Thoracic aorta (tissue), 2 donors: ENCODE measurements at regions not wholly inside any gene's neighbourhood (a gene's known extent, or its start where the extent isn't known, plus 50 kb on each side); places are given as distances from the start of the nearest gene placed in this dataset.

Experiments
- ATAC-seq: fragments of 150-250 bp; one replicate; pipeline ENCODE4 v1.8.0; 2017; ENCODE audit warnings: low read depth; ENCODE audit not compliant: insufficient number of reproducible peaks, low FRiP score
- DNase-seq: peaks from one replicate; pipeline ENCODE4 v3.0.0-alpha.2; 2020; ENCODE audit warnings: low spot score
- H3K27ac ChIP-seq, 2 donors: fragments of 200-600 bp; sonication (generic); 1 replicate in 1 of 2; 2 replicates in 1 of 2; pipeline ENCODE4 v1.5.1; 2016; ENCODE audit warnings: mild to moderate bottlenecking in 2 of 2, moderate library complexity in 2 of 2
- H3K27me3 ChIP-seq: fragments of 200-600 bp; sonication (generic); replicated peaks from 2 replicates; pipeline ENCODE4 v1.6.0; 2016; ENCODE audit warnings: mild to moderate bottlenecking; ENCODE audit not compliant: insufficient read depth
- H3K36me3 ChIP-seq: fragments of 200-600 bp; sonication (generic); one replicate; pipeline ENCODE4 v1.5.1; 2016
- H3K4me1 ChIP-seq, 2 donors: fragments of 200-600 bp; sonication (generic); 1 replicate in 1 of 2; 2 replicates in 1 of 2; pipeline versions ENCODE4 v1.5.1 to v1.6.0; 2016; ENCODE audit warnings: low read depth in 2 of 2, mild to moderate bottlenecking in 1 of 2; ENCODE audit not compliant: control insufficient read depth in 1 of 2
- H3K4me3 ChIP-seq: fragments of 200-600 bp; sonication (generic); 2 replicates; pipeline ENCODE4 v1.5.1; 2016; ENCODE audit warnings: mild to moderate bottlenecking
- H3K9me3 ChIP-seq: fragments of 200-600 bp; sonication (generic); 2 replicates; pipeline ENCODE4 v1.5.1; 2016
- TF ChIP-seq, protein P1 (sequence below): fragments of 200-600 bp; sonication (generic); IDR thresholded peaks from one replicate; pipeline ENCODE4 v1.5.1; 2019; ENCODE audit warnings: antibody characterized with exemption

DNA sequence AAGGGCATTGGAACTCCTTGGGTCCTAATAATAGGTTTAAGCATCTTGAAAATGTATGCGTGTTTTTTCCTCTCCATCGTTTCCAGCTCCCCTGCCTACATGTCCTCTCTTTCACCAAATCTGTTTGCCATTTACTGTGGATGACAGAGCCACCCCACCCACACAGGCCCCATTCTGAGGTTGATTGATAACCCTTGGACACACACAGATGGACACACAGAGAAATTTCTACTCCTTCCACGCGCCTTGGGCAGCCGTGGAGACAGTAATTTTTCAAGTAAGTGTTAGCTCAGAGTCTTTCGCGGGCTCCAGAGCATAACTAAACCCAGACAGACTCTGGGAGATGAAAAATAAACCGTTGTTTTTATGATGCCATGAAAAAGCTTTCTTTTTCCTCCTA, 103.3 kb upstream of the NLRP1 start:
- TF ChIP-seq, protein P1, sequence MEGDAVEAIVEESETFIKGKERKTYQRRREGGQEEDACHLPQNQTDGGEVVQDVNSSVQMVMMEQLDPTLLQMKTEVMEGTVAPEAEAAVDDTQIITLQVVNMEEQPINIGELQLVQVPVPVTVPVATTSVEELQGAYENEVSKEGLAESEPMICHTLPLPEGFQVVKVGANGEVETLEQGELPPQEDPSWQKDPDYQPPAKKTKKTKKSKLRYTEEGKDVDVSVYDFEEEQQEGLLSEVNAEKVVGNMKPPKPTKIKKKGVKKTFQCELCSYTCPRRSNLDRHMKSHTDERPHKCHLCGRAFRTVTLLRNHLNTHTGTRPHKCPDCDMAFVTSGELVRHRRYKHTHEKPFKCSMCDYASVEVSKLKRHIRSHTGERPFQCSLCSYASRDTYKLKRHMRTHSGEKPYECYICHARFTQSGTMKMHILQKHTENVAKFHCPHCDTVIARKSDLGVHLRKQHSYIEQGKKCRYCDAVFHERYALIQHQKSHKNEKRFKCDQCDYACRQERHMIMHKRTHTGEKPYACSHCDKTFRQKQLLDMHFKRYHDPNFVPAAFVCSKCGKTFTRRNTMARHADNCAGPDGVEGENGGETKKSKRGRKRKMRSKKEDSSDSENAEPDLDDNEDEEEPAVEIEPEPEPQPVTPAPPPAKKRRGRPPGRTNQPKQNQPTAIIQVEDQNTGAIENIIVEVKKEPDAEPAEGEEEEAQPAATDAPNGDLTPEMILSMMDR, result no peak
- Histone ChIP-seq H3K9me3 (no peaks in the 10 kb centered on the region), H3K4me1 (no peaks in the 10 kb centered on the region), H3K27ac (no peak overlapping the region), H3K36me3 (no peaks in the 10 kb centered on the region), H3K4me3 (no peak overlapping the region), H3K27me3 (no peaks in the 10 kb centered on the region)
- ATAC-seq, result no peak
- no peak for DNase-seq

DNA sequence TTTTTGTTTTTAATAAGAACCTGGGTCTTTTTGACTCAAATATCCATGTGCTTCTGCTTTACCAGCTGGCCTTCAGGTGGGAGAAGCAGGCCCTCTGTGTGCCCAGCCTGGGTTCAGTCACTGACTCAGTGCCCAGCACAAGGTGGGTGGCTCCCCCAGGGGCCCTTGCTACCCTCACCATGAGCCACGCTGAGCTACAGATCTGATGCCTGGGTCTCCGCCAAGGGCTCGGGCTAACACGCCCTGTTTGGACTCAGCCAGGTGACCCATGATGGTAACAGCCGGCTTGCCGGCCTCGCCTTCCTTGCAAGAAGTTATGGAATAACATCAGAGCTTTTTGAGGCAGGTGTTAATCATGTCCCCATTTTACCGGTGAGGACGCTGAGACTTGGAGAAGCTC, 109.5 kb upstream of the NLRP1 start:
- Histone ChIP-seq H3K36me3 (no peaks in the 10 kb centered on the region), H3K9me3 (no peaks in the 10 kb centered on the region), H3K27me3 (no peaks in the 10 kb centered on the region), H3K27ac (no peak overlapping the region), H3K4me3 (no peak overlapping the region), H3K4me1 (no peaks in the 10 kb centered on the region)
- ATAC-seq, result no peak
- TF ChIP-seq, protein P1, result no peak
- no peak for DNase-seq

DNA sequence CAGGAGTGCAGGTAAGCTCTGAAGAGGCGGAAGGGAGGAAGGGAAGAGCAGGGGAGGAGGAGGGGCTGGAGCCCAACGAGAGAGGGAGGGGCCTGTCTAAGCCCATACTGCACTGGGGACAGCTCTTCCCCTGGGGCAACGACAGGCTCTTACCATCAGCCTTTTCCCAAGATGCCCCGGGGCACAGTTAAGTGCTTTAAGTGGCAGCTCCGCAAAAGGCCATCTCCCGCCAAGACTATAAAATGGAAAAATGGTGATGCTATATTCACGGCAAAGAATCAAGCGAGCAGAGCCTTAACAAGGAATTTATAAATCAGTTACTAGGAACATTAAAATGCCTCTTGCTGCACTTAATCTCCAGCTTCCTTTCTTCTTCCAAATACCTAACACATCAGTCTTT, 110.2 kb upstream of the NLRP1 start:
- no peak overlapping the region for H3K27ac ChIP-seq
- no peaks in the 10 kb centered on the region for H3K36me3 ChIP-seq
- no peak for DNase-seq
- TF ChIP-seq, protein P1, result no peak
- no peaks in the 10 kb centered on the region for H3K9me3 ChIP-seq
- H3K27me3 ChIP-seq, result no peaks in the 10 kb centered on the region
- H3K4me3 ChIP-seq, result no peak overlapping the region
- no peak for ATAC-seq
- no peaks in the 10 kb centered on the region for H3K4me1 ChIP-seq

DNA sequence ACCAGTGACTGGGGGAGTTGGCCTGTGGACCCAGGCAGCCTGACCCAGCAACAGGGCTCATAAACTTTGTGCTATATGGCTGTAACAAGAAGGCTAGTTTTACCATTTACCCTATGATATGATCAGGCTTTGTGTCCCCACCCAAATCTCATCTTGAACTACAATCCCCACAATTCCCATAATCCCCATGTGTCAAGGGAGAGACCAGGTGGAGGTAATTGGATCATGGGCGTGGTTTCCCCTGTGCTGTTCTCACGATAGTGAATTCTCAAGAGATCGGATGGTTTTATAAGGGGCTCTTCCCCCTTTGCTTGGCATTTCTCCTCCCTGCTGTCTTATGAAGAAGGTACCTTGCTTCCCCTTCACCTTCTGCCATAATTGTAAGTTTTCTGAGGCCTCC, 111.2 kb upstream of the NLRP1 start:
- no peak overlapping the region for H3K27ac ChIP-seq
- no peaks in the 10 kb centered on the region for H3K9me3 ChIP-seq
- H3K4me1 ChIP-seq, result no peaks in the 10 kb centered on the region
- TF ChIP-seq, protein P1, result no peak
- no peaks in the 10 kb centered on the region for H3K27me3 ChIP-seq
- no peak overlapping the region for H3K4me3 ChIP-seq
- ATAC-seq (no peak), DNase-seq (no peak)
- H3K36me3 ChIP-seq, result no peaks in the 10 kb centered on the region

DNA sequence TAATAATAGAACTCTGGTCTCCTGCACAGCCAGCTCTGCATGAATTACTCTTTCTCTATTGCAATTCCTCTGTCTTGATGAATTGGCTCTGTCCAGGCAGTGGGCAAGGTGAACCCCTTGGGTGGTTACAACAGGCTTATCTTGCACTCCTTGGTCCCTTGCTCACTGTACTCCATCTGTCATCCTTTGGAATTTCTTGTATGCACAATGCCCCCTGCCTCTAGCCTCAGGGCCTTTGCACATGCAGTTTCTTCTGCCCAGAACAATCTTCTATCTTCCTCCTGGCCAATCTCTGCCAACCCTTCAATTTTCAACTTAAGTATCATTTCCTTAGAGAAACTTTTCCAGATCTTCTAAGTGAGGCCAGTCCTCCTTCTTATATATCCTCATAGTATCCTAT, 114.7 kb upstream of the NLRP1 start:
- H3K36me3 ChIP-seq, result no peaks in the 10 kb centered on the region
- H3K27ac ChIP-seq, result no peak overlapping the region
- no peaks in the 10 kb centered on the region for H3K4me1 ChIP-seq
- DNase-seq, result no peak
- peaks cover 3% of the 10 kb centered on the region for H3K9me3 ChIP-seq
- TF ChIP-seq, protein P1, result no peak
- H3K4me3 ChIP-seq, result no peak overlapping the region
- ATAC-seq, result no peak
- no peaks in the 10 kb centered on the region for H3K27me3 ChIP-seq
